DND-41 (cell line): ENCODE measurements at regions not wholly inside any gene's neighbourhood (a gene's known extent, or its start where the extent isn't known, plus 50 kb on each side); places are given as distances from the start of the nearest gene placed in this dataset.

Experiments
- ATAC-seq: fragments of 200-7000 bp; cut with Tn5 transposase; 3 replicates; pipeline ENCODE4 v1.9.1; 2021; ENCODE audit warnings: low read depth; ENCODE audit not compliant: insufficient read depth
- DNase-seq: peaks from one replicate; pipeline ENCODE4 v3.0.0-alpha.2; 2020
- H2AFZ ChIP-seq: 2 replicates; pipeline ENCODE4 v1.6.0; 2012; ENCODE audit warnings: low read depth, low read length
- H3K27ac ChIP-seq: 2 replicates; pipeline ENCODE4 v1.5.1; 2012; ENCODE audit warnings: low read length, inconsistent platforms
- H3K27me3 ChIP-seq: fragments of 200-600 bp; sonication (generic); 2 replicates; pipeline ENCODE4 v1.6.0; 2012; ENCODE audit warnings: low read length, mild to moderate bottlenecking, inconsistent platforms; ENCODE audit not compliant: insufficient read depth, poor library complexity
- H3K36me3 ChIP-seq: 2 replicates; pipeline ENCODE4 v1.5.1; 2012; ENCODE audit warnings: low read length, inconsistent platforms; ENCODE audit not compliant: insufficient read depth
- H3K4me1 ChIP-seq: 2 replicates; pipeline ENCODE4 v1.5.1; 2012; ENCODE audit warnings: mild to moderate bottlenecking, low read length; ENCODE audit not compliant: insufficient read depth
- H3K4me2 ChIP-seq: 2 replicates; pipeline ENCODE4 v1.6.0; 2012; ENCODE audit warnings: mild to moderate bottlenecking, moderate library complexity, low read length, inconsistent platforms; ENCODE audit not compliant: insufficient read depth
- H3K4me3 ChIP-seq, 2 experiments: fragments of 200-600 bp in 1 of 2; shearing (Covaris generic) in 1 of 2; 2 replicates each; pipeline ENCODE4 v1.5.1; 2012 to 2016; ENCODE audit warnings: inconsistent platforms in 2 of 2, low read length in 2 of 2, mild to moderate bottlenecking in 2 of 2, low read depth in 1 of 2, moderate library complexity in 1 of 2
- H3K79me2 ChIP-seq: 2 replicates; pipeline ENCODE4 v1.6.0; 2012; ENCODE audit warnings: low read length, inconsistent platforms; ENCODE audit not compliant: insufficient read depth
- H3K9ac ChIP-seq: 2 replicates; pipeline ENCODE4 v1.6.0; 2012; ENCODE audit warnings: low read depth, mild to moderate bottlenecking, inconsistent platforms, low read length, moderate library complexity
- H3K9me3 ChIP-seq: 2 replicates; pipeline ENCODE4 v1.5.1; 2012; ENCODE audit warnings: low read length, moderate library complexity, mild to moderate bottlenecking, inconsistent platforms; ENCODE audit not compliant: insufficient read depth, severe bottlenecking
- H4K20me1 ChIP-seq: 2 replicates; pipeline ENCODE4 v1.6.0; 2012; ENCODE audit warnings: low read length; ENCODE audit not compliant: insufficient read depth
- CTCF ChIP-seq: IDR thresholded peaks from 2 replicates; pipeline ENCODE4 v1.5.1; 2012; ENCODE audit warnings: borderline replicate concordance, low read length, moderate library complexity, mild to moderate bottlenecking; ENCODE audit not compliant: poor library complexity, severe bottlenecking; ENCODE audit errors: extremely low read depth
- EZH2 ChIP-seq: IDR thresholded peaks from 3 replicates; pipeline ENCODE4 v1.6.1; 2012; ENCODE audit warnings: borderline replicate concordance, low read depth, mild to moderate bottlenecking, moderate library complexity, low read length, inconsistent platforms; ENCODE audit not compliant: severe bottlenecking

GRCh38 chr2:108119492-108119891 lies 120.3 kb upstream of the SULT1C3 start:
- no peaks in the 10 kb centered on the region for H3K36me3 ChIP-seq
- H3K9ac ChIP-seq, result no peak overlapping the region
- H3K4me1 ChIP-seq, result no peaks in the 10 kb centered on the region
- no peak overlapping the region for H3K27ac ChIP-seq
- no peaks in the 10 kb centered on the region for H3K27me3 ChIP-seq
- no peak for TF ChIP-seq EZH2
- TF ChIP-seq CTCF, result no peak
- ATAC-seq (no peak), DNase-seq (no peak)
- H3K79me2 ChIP-seq, result no peaks in the 10 kb centered on the region
- no peaks in the 10 kb centered on the region for H3K9me3 ChIP-seq
- no peaks in the 10 kb centered on the region for H4K20me1 ChIP-seq
- no peak overlapping the region for H3K4me2 ChIP-seq
- no peak overlapping the region for H2AFZ ChIP-seq
- no peak overlapping the region for H3K4me3 ChIP-seq

- Histone ChIP-seq H3K9me3 (no peaks in the 10 kb centered on the region), H3K27ac (no peak overlapping the region), H3K27me3 (no peaks in the 10 kb centered on the region), H3K4me2 (no peak overlapping the region), H3K9ac (no peak overlapping the region), H3K79me2 (no peaks in the 10 kb centered on the region), H4K20me1 (no peaks in the 10 kb centered on the region), H3K36me3 (no peaks in the 10 kb centered on the region), H3K4me1 (no peaks in the 10 kb centered on the region), H3K4me3 (no peak overlapping the region), H2AFZ (no peak overlapping the region)
- TF ChIP-seq EZH2, result no peak
- TF ChIP-seq CTCF, result no peak
- DNase-seq (no peak), ATAC-seq (no peak)
Observed at GRCh38 chr2:108124736-108125495, 114.9 kb upstream of the SULT1C3 start.

GRCh38 chr2:108125581-108125980 lies 114.2 kb upstream of the SULT1C3 start:
- Histone ChIP-seq H3K4me1 (no peaks in the 10 kb centered on the region), H3K79me2 (no peaks in the 10 kb centered on the region), H3K4me2 (no peak overlapping the region), H3K27ac (no peak overlapping the region), H2AFZ (no peak overlapping the region), H3K4me3 (no peak overlapping the region), H4K20me1 (no peaks in the 10 kb centered on the region), H3K9me3 (no peaks in the 10 kb centered on the region), H3K27me3 (no peaks in the 10 kb centered on the region), H3K36me3 (no peaks in the 10 kb centered on the region), H3K9ac (no peak overlapping the region)
- TF ChIP-seq EZH2, result no peak
- TF ChIP-seq CTCF, result no peak
- ATAC-seq (no peak), DNase-seq (no peak)

- no peak for DNase-seq
- H2AFZ ChIP-seq, result no peak overlapping the region
- no peak for TF ChIP-seq CTCF
- TF ChIP-seq EZH2, result no peak
Observed at GRCh38 chr2:108128249-108128648, 111.5 kb upstream of the SULT1C3 start.

More at GRCh38 chr2:108128249-108128648, 111.5 kb upstream of the SULT1C3 start:
- no peak overlapping the region for H3K4me3 ChIP-seq
- no peak overlapping the region for H3K27ac ChIP-seq
- no peaks in the 10 kb centered on the region for H3K9me3 ChIP-seq
- H3K36me3 ChIP-seq, result no peaks in the 10 kb centered on the region
- ATAC-seq, result no peak
- no peaks in the 10 kb centered on the region for H3K79me2 ChIP-seq
- no peaks in the 10 kb centered on the region for H3K27me3 ChIP-seq
- H3K9ac ChIP-seq, result no peak overlapping the region
- no peaks in the 10 kb centered on the region for H3K4me1 ChIP-seq
- H4K20me1 ChIP-seq, result no peaks in the 10 kb centered on the region
- H3K4me2 ChIP-seq, result no peak overlapping the region
